ENCODE measurements at regions not wholly inside any gene's neighbourhood (a gene's known extent, or its start where the extent isn't known, plus 50 kb on each side); places are given as distances from the start of the nearest gene placed in this dataset.

DNA sequence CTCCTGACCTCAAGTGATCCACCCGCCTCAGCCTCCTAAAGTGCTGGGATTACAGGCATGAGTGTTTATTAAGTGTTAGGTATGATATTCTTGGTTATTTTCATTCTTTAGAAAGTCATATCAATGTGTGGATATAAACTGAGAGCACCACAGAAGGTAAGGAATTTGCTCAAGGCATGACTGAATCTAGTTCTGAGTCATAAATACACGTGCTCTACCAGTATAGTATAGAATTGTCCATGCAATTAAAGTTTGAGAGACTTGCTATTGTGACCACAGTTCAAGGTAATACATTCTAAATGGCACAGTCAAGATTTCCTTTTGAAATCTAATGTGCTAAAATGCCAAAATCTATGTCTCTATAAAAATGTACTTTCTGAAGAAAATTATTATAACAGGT, 401.1 kb upstream of the CHRM3 start (continued):
- TF ChIP-seq ZNF529 (tag by site-specific recombination; IDR thresholded peaks at IDR 0.05; ENCODE audit: insufficient replicate concordance) (no peak), GLI4 (tag by site-specific recombination; IDR thresholded peaks at IDR 0.05) (no peak), ZNF521 (tag by site-specific recombination; IDR thresholded peaks at IDR 0.05) (no peak), ZNF133 (tag by site-specific recombination; IDR thresholded peaks at IDR 0.05) (no peak), ZNF132 (tag by site-specific recombination; IDR thresholded peaks at IDR 0.05; ENCODE audit: borderline replicate concordance) (no peak)
- TF ChIP-seq, protein P1, sequence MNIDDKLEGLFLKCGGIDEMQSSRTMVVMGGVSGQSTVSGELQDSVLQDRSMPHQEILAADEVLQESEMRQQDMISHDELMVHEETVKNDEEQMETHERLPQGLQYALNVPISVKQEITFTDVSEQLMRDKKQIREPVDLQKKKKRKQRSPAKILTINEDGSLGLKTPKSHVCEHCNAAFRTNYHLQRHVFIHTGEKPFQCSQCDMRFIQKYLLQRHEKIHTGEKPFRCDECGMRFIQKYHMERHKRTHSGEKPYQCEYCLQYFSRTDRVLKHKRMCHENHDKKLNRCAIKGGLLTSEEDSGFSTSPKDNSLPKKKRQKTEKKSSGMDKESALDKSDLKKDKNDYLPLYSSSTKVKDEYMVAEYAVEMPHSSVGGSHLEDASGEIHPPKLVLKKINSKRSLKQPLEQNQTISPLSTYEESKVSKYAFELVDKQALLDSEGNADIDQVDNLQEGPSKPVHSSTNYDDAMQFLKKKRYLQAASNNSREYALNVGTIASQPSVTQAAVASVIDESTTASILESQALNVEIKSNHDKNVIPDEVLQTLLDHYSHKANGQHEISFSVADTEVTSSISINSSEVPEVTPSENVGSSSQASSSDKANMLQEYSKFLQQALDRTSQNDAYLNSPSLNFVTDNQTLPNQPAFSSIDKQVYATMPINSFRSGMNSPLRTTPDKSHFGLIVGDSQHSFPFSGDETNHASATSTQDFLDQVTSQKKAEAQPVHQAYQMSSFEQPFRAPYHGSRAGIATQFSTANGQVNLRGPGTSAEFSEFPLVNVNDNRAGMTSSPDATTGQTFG (tag by site-specific recombination; IDR thresholded peaks at IDR 0.05; ENCODE audit: borderline replicate concordance): no peak

DNA sequence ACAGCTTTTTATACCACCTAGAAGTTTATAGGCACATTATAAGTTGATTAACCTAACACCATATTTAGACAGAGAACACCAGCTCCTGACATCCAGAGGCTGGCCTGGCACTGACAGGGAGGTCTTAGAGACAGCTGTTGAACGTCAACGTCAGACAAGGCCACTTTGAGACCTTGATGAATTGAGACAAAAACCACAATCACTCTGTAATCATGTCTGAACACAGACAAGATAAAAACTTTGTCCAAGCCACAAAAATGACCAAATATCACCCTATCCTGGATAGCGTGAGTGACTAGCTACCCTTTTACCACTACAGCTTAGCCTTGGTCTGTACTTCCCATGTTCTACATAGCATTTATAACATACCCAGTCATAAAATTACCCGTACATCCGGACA, 403.6 kb upstream of the CHRM3 start:
- Histone ChIP-seq H3K9me3 (ENCODE audit: control insufficient read depth, insufficient read depth, low read depth, low read length) (no peaks in the 10 kb centered on the region), H3K27ac (ENCODE audit: extremely low read depth, low read depth, low read length) (no peak overlapping the region), H3K4me1 (ENCODE audit: control insufficient read depth, insufficient read depth, low read length) (no peaks in the 10 kb centered on the region), H3K36me3 (ENCODE audit: control insufficient read depth in 2 of 2, insufficient read depth in 1 of 2, low read length in 2 of 2) (no peaks in the 10 kb centered on the region), H3K4me3 (ENCODE audit: low read depth, low read length) (no peak overlapping the region)
- TF ChIP-seq, protein P2, sequence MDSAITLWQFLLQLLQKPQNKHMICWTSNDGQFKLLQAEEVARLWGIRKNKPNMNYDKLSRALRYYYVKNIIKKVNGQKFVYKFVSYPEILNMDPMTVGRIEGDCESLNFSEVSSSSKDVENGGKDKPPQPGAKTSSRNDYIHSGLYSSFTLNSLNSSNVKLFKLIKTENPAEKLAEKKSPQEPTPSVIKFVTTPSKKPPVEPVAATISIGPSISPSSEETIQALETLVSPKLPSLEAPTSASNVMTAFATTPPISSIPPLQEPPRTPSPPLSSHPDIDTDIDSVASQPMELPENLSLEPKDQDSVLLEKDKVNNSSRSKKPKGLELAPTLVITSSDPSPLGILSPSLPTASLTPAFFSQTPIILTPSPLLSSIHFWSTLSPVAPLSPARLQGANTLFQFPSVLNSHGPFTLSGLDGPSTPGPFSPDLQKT (IDR thresholded peaks at IDR 0.05; ENCODE audit: borderline replicate concordance, low read depth, low read length): no peak
- TF ChIP-seq, protein P3, sequence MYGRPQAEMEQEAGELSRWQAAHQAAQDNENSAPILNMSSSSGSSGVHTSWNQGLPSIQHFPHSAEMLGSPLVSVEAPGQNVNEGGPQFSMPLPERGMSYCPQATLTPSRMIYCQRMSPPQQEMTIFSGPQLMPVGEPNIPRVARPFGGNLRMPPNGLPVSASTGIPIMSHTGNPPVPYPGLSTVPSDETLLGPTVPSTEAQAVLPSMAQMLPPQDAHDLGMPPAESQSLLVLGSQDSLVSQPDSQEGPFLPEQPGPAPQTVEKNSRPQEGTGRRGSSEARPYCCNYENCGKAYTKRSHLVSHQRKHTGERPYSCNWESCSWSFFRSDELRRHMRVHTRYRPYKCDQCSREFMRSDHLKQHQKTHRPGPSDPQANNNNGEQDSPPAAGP (tag by site-specific recombination; IDR thresholded peaks at IDR 0.05): no peak
- TF ChIP-seq ZNF660 (tag by site-specific recombination; IDR thresholded peaks at IDR 0.05) (no peak), ZNF132 (tag by site-specific recombination; IDR thresholded peaks at IDR 0.05; ENCODE audit: borderline replicate concordance) (no peak), ZBTB20 (tag by site-specific recombination; IDR thresholded peaks at IDR 0.05) (no peak), ZNF792 (tag by site-specific recombination; IDR thresholded peaks at IDR 0.05) (no peak), ZNF555 (tag by site-specific recombination; conservative IDR thresholded peaks at IDR 0.05) (no peak), ZNF843 (tag by site-specific recombination; IDR thresholded peaks at IDR 0.05) (no peak), SP2 (tag by site-specific recombination; IDR thresholded peaks at IDR 0.05) (no peak), ZNF561 (tag by site-specific recombination; IDR thresholded peaks at IDR 0.05; ENCODE audit: borderline replicate concordance) (no peak), ZNF514 (tag by site-specific recombination; IDR thresholded peaks at IDR 0.05) (no peak), ZNF2 (tag by site-specific recombination; IDR thresholded peaks at IDR 0.05) (no peak), TCF7L2 (IDR thresholded peaks at IDR 0.05; ENCODE audit: borderline replicate concordance, low read depth, low read length) (no peak), KLF7 (tag by site-specific recombination; IDR thresholded peaks at IDR 0.05; ENCODE audit: borderline replicate concordance) (no peak), ZNF311 (tag by site-specific recombination; IDR thresholded peaks at IDR 0.05; ENCODE audit: borderline replicate concordance) (no peak), ZNF302 (tag by site-specific recombination; IDR thresholded peaks at IDR 0.05; ENCODE audit: low read depth) (no peak), ZNF791 (tag by site-specific recombination; IDR thresholded peaks at IDR 0.05) (no peak), ZNF629 (tag by site-specific recombination; IDR thresholded peaks at IDR 0.05) (no peak)
- TF ChIP-seq, protein P4, sequence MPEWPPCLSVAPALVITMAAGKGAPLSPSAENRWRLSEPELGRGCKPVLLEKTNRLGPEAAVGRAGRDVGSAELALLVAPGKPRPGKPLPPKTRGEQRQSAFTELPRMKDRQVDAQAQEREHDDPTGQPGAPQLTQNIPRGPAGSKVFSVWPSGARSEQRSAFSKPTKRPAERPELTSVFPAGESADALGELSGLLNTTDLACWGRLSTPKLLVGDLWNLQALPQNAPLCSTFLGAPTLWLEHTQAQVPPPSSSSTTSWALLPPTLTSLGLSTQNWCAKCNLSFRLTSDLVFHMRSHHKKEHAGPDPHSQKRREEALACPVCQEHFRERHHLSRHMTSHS (tag by site-specific recombination; IDR thresholded peaks at IDR 0.05): no peak
- TF ChIP-seq, protein P5, sequence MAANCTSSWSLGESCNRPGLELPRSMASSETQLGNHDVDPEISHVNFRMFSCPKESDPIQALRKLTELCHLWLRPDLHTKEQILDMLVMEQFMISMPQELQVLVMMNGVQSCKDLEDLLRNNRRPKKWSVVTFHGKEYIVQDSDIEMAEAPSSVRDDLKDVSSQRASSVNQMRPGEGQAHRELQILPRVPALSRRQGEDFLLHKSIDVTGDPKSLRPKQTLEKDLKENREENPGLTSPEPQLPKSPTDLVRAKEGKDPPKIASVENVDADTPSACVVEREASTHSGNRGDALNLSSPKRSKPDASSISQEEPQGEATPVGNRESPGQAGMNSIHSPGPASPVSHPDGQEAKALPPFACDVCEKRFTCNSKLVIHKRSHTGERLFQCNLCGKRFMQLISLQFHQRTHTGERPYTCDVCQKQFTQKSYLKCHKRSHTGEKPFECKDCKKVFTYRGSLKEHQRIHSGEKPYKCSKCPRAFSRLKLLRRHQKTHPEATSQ (tag by site-specific recombination; IDR thresholded peaks at IDR 0.05): no peak
- POLR2A ChIA-PET: no interaction called here
- CTCF ChIA-PET: interaction anchor here (0.6 to 1.6 kb wide), 4 partner anchors 9 to 1505 kb away, joined by 3 to 5 read pairs (median 3); no protein-coding TSS in a partner anchor
